H1 (cell line): ENCODE measurements at regions not wholly inside any gene's neighbourhood (a gene's known extent, or its start where the extent isn't known, plus 50 kb on each side); places are given as distances from the start of the nearest gene placed in this dataset.

Experiments used
- NANOG ChIP-seq: IDR thresholded peaks from 2 replicates; pipeline ENCODE4 v1.6.1; 2011; ENCODE audit warnings: low read length, low read depth, mild to moderate bottlenecking, inconsistent platforms; ENCODE audit not compliant: insufficient read depth, poor library complexity, severe bottlenecking
- TF ChIP-seq, protein P1 (sequence below): fragments of 300-600 bp; sonication (generic); IDR thresholded peaks from 2 replicates; pipeline ENCODE4 v1.7.1; 2012; ENCODE audit warnings: low read length, moderate library complexity, mild to moderate bottlenecking, inconsistent platforms; ENCODE audit not compliant: insufficient replicate concordance

DNA sequence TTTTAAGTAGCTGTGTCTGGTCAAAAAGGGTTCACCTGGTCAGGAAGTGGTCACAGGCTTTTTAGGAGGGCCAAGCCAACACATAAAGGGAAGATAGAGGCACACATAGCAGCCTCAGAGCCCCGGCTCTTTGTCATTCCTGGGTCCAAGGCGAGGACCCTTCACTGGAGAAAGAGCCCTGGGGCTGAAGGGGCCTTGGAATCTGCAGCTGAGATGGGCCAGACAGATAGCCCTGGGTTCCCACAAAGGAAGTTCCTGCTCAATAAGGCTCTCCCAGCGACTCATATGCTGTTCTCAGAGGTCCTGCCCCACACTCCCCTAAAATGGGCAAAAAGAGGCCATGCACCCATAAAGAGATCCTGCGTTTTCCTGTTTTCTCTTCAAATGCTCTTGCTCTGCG is 77.7 kb downstream of the LINC01488 start (continued):
- TF ChIP-seq, protein P1, sequence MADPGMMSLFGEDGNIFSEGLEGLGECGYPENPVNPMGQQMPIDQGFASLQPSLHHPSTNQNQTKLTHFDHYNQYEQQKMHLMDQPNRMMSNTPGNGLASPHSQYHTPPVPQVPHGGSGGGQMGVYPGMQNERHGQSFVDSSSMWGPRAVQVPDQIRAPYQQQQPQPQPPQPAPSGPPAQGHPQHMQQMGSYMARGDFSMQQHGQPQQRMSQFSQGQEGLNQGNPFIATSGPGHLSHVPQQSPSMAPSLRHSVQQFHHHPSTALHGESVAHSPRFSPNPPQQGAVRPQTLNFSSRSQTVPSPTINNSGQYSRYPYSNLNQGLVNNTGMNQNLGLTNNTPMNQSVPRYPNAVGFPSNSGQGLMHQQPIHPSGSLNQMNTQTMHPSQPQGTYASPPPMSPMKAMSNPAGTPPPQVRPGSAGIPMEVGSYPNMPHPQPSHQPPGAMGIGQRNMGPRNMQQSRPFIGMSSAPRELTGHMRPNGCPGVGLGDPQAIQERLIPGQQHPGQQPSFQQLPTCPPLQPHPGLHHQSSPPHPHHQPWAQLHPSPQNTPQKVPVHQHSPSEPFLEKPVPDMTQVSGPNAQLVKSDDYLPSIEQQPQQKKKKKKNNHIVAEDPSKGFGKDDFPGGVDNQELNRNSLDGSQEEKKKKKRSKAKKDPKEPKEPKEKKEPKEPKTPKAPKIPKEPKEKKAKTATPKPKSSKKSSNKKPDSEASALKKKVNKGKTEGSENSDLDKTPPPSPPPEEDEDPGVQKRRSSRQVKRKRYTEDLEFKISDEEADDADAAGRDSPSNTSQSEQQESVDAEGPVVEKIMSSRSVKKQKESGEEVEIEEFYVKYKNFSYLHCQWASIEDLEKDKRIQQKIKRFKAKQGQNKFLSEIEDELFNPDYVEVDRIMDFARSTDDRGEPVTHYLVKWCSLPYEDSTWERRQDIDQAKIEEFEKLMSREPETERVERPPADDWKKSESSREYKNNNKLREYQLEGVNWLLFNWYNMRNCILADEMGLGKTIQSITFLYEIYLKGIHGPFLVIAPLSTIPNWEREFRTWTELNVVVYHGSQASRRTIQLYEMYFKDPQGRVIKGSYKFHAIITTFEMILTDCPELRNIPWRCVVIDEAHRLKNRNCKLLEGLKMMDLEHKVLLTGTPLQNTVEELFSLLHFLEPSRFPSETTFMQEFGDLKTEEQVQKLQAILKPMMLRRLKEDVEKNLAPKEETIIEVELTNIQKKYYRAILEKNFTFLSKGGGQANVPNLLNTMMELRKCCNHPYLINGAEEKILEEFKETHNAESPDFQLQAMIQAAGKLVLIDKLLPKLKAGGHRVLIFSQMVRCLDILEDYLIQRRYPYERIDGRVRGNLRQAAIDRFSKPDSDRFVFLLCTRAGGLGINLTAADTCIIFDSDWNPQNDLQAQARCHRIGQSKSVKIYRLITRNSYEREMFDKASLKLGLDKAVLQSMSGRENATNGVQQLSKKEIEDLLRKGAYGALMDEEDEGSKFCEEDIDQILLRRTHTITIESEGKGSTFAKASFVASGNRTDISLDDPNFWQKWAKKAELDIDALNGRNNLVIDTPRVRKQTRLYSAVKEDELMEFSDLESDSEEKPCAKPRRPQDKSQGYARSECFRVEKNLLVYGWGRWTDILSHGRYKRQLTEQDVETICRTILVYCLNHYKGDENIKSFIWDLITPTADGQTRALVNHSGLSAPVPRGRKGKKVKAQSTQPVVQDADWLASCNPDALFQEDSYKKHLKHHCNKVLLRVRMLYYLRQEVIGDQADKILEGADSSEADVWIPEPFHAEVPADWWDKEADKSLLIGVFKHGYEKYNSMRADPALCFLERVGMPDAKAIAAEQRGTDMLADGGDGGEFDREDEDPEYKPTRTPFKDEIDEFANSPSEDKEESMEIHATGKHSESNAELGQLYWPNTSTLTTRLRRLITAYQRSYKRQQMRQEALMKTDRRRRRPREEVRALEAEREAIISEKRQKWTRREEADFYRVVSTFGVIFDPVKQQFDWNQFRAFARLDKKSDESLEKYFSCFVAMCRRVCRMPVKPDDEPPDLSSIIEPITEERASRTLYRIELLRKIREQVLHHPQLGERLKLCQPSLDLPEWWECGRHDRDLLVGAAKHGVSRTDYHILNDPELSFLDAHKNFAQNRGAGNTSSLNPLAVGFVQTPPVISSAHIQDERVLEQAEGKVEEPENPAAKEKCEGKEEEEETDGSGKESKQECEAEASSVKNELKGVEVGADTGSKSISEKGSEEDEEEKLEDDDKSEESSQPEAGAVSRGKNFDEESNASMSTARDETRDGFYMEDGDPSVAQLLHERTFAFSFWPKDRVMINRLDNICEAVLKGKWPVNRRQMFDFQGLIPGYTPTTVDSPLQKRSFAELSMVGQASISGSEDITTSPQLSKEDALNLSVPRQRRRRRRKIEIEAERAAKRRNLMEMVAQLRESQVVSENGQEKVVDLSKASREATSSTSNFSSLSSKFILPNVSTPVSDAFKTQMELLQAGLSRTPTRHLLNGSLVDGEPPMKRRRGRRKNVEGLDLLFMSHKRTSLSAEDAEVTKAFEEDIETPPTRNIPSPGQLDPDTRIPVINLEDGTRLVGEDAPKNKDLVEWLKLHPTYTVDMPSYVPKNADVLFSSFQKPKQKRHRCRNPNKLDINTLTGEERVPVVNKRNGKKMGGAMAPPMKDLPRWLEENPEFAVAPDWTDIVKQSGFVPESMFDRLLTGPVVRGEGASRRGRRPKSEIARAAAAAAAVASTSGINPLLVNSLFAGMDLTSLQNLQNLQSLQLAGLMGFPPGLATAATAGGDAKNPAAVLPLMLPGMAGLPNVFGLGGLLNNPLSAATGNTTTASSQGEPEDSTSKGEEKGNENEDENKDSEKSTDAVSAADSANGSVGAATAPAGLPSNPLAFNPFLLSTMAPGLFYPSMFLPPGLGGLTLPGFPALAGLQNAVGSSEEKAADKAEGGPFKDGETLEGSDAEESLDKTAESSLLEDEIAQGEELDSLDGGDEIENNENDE, result no peak
- no peak for TF ChIP-seq NANOG
- TF ChIP-seq, all 59 proteins: peak for 0
